Left lung (tissue), 4 donors: ENCODE measurements at regions not wholly inside any gene's neighbourhood (a gene's known extent, or its start where the extent isn't known, plus 50 kb on each side); places are given as distances from the start of the nearest gene placed in this dataset.

Source experiments
- ATAC-seq: fragments of 200-7000 bp; cut with Tn5 transposase; one replicate; pipeline ENCODE4 v1.9.1; 2020; ENCODE audit warnings: moderate library complexity
- DNase-seq, 4 donors: peaks; one replicate each; pipeline ENCODE4 v3.0.0-alpha.2; 2013 to 2020
- H3K27ac ChIP-seq, 2 donors: fragments of 200-600 bp; sonication (generic) in 1 of 2; one replicate each; pipeline versions ENCODE4 v1.5.0 to v1.8.0; 2020 to 2021
- H3K27me3 ChIP-seq, 2 donors: fragments of 200-600 bp; sonication (generic) in 1 of 2; one replicate each; pipeline versions ENCODE4 v1.5.0 to v1.8.0; 2020 to 2021
- H3K36me3 ChIP-seq, 2 donors: fragments of 200-600 bp; sonication (generic) in 1 of 2; one replicate each; pipeline versions ENCODE4 v1.5.0 to v1.8.0; 2020 to 2021
- H3K4me1 ChIP-seq, 2 donors: fragments of 200-600 bp; one replicate each; pipeline ENCODE4 v1.8.0; 2021
- H3K4me3 ChIP-seq, 2 donors: fragments of 200-600 bp; sonication (generic) in 1 of 2; one replicate each; pipeline versions ENCODE4 v1.5.0 to v1.8.0; 2020 to 2021; ENCODE audit warnings: mild to moderate bottlenecking in 1 of 2
- H3K9me3 ChIP-seq, 2 donors: fragments of 200-600 bp; sonication (generic) in 1 of 2; one replicate each; pipeline versions ENCODE4 v1.5.0 to v1.8.0; 2020 to 2021
- CTCF ChIP-seq, 2 donors: fragments of 200-600 bp; sonication (generic) in 1 of 2; IDR thresholded peaks; one replicate each; pipeline versions ENCODE4 v1.5.0 to v1.8.0; 2021; ENCODE audit warnings: antibody characterized with exemption in 2 of 2
- intact Hi-C, 2 donors: fragments of 100-400 bp; cut with DNase I; formaldehyde crosslinking; loops; one replicate each; pipeline versions ENCODE4 v1.11.2 to v1.14.2; 2022
- donor health status: DM: no; HTN: yes; CAD: no.
- donor health status: DM: no; HTN: no; CAD: no.

GRCh38 chr11:100557830-100558611 is 129.1 kb upstream of the ARHGAP42 start:
- Histone ChIP-seq H3K4me3 (no peak overlapping the region), H3K27ac (no peak overlapping the region), H3K9me3 (no peaks in the 10 kb centered on the region), H3K4me1 (peaks cover 0 to 3% of the 10 kb centered on the region in 2 donors), H3K27me3 (no peaks in the 10 kb centered on the region), H3K36me3 (no peaks in the 10 kb centered on the region)
- intact Hi-C loops = no loop called here
- TF ChIP-seq CTCF (IDR thresholded peaks at IDR 0.05) = no peak
- ATAC-seq = no peak
- no peak for DNase-seq

DNA sequence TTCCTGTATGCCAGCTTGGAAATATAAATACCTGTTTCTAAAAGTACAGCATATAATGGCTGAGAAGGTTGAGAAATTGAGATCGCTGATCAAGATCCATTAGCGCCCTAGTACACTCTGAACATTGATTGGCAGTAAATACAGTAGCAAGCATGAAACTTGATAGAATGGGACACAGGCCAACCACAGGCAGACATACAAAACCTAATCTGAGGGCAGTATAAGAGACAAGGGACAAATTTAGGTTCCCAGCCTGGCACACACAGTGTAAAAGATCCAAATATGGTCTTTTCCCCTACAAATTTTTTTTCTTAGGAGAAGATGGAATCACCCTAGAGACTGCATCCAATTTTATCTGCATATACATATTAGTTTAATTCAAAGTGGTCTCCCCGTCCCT is 126.5 kb upstream of the ARHGAP42 start:
- H3K27me3 ChIP-seq = no peaks in the 10 kb centered on the region
- no peak overlapping the region for H3K27ac ChIP-seq
- H3K9me3 ChIP-seq = no peaks in the 10 kb centered on the region
- no peak for DNase-seq
- no peak overlapping the region for H3K4me3 ChIP-seq
- ATAC-seq = no peak
- H3K36me3 ChIP-seq = no peaks in the 10 kb centered on the region
- H3K4me1 ChIP-seq = peaks cover 0 to 3% of the 10 kb centered on the region in 2 donors
- no peak for TF ChIP-seq CTCF (IDR thresholded peaks at IDR 0.05)
- intact Hi-C loops = no loop called here

GRCh38 chr11:100561323-100561722 is 125.8 kb upstream of the ARHGAP42 start:
- Histone ChIP-seq H3K27me3 (no peaks in the 10 kb centered on the region), H3K36me3 (no peaks in the 10 kb centered on the region), H3K9me3 (no peaks in the 10 kb centered on the region), H3K27ac (no peak overlapping the region), H3K4me1 (peaks cover 0 to 3% of the 10 kb centered on the region in 2 donors), H3K4me3 (no peak overlapping the region)
- ATAC-seq (no peak), DNase-seq (no peak)
- intact Hi-C loops = no loop called here
- TF ChIP-seq CTCF (IDR thresholded peaks at IDR 0.05) = no peak

GRCh38 chr11:100562128-100562527 is 125.0 kb upstream of the ARHGAP42 start:
- no peaks in the 10 kb centered on the region for H3K9me3 ChIP-seq
- no peak overlapping the region for H3K4me3 ChIP-seq
- no peaks in the 10 kb centered on the region for H3K27me3 ChIP-seq
- no peak for TF ChIP-seq CTCF (IDR thresholded peaks at IDR 0.05)
- peak; percentile 75 for ATAC-seq
- intact Hi-C loops = no loop called here
- peaks cover 0 to 3% of the 10 kb centered on the region in 2 donors for H3K4me1 ChIP-seq
- no peak overlapping the region for H3K27ac ChIP-seq
- no peaks in the 10 kb centered on the region for H3K36me3 ChIP-seq
- DNase-seq = no peak

GRCh38 chr11:100563541-100564280 is 123.4 kb upstream of the ARHGAP42 start:
- no peak for DNase-seq
- Histone ChIP-seq H3K4me1 (peaks cover 0 to 3% of the 10 kb centered on the region in 2 donors), H3K27me3 (no peaks in the 10 kb centered on the region), H3K4me3 (no peak overlapping the region), H3K36me3 (no peaks in the 10 kb centered on the region), H3K9me3 (no peaks in the 10 kb centered on the region), H3K27ac (no peak overlapping the region)
- no peak for ATAC-seq
- intact Hi-C loops = no loop called here
- TF ChIP-seq CTCF (IDR thresholded peaks at IDR 0.05) = no peak
